ENCODE measurements at regions not wholly inside any gene's neighbourhood (a gene's known extent, or its start where the extent isn't known, plus 50 kb on each side); places are given as distances from the start of the nearest gene placed in this dataset.

DNA sequence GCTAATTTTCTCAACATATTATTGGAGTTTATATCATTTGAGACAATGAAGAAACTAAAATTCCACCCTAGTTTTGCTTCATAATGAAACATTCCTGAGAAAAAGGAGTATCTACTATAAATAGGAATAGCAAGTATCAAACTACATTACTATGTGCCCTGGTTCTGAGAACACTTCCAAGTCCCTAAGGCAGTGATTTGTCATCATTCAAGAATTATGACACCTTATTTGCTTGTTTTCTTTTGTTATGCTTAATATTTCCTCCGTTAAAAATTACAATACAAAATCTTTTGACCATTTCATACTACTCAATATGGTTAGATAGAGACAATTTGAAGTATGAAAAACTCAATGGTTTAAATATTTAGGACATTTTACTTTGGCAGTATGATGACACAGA lies 707.8 kb upstream of the GOLIM4 start:
- no peak overlapping the region for H3K27ac ChIP-seq (ENCODE audit: extremely low read length, insufficient read depth, low read length)
- no peaks in the 10 kb centered on the region for H3K4me1 ChIP-seq (ENCODE audit: insufficient read depth, low read length)
- no peak overlapping the region for H3K4me3 ChIP-seq (replicated peaks in 1 of 3; ENCODE audit: insufficient read depth in 1 of 3, low read depth in 2 of 3, low read length in 3 of 3)
- H3K4me2 ChIP-seq (ENCODE audit: low read depth, low read length) = no peak overlapping the region
- no peak overlapping the region for H3K9ac ChIP-seq (ENCODE audit: insufficient read depth, low read depth, low read length)
- no peak for ATAC-seq
- in situ Hi-C loops (cut with HindIII; ENCODE audit: extremely low pct_ligation_motif_present, low pct_unique_long_range_greater_than_20kb) = no loop called here
- 0% methylated on average over 1 of the region's 1 CpG for WGBS (ENCODE audit: low lambda C conversion rate)
- no peak for DNase-seq (ENCODE audit: low spot score)
- TF ChIP-seq, protein P1, sequence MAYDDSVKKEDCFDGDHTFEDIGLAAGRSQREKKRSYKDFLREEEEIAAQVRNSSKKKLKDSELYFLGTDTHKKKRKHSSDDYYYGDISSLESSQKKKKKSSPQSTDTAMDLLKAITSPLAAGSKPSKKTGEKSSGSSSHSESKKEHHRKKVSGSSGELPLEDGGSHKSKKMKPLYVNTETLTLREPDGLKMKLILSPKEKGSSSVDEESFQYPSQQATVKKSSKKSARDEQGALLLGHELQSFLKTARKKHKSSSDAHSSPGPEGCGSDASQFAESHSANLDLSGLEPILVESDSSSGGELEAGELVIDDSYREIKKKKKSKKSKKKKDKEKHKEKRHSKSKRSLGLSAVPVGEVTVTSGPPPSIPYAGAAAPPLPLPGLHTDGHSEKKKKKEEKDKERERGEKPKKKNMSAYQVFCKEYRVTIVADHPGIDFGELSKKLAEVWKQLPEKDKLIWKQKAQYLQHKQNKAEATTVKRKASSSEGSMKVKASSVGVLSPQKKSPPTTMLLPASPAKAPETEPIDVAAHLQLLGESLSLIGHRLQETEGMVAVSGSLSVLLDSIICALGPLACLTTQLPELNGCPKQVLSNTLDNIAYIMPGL (CRISPR knock-in tag; IDR thresholded peaks at IDR 0.05; ENCODE audit: borderline replicate concordance in 1 of 2, low read depth in 1 of 2) = no peak
- no peak for TF ChIP-seq ISL2 (CRISPR knock-in tag; IDR thresholded peaks at IDR 0.05)
- TF ChIP-seq HOXA3 (CRISPR knock-in tag; IDR thresholded peaks at IDR 0.05) = no peak
- no peak for TF ChIP-seq HIVEP1 (CRISPR knock-in tag; IDR thresholded peaks at IDR 0.05)
- no peak for TF ChIP-seq ZNF598 (CRISPR knock-in tag; IDR thresholded peaks at IDR 0.05; ENCODE audit: borderline replicate concordance)
- TF ChIP-seq MYC (CRISPR knock-in tag; IDR thresholded peaks at IDR 0.05; ENCODE audit: borderline replicate concordance) = no peak
- no peak for TF ChIP-seq ARID5B (CRISPR knock-in tag; IDR thresholded peaks at IDR 0.05)
- no peak for TF ChIP-seq ZNF256 (CRISPR knock-in tag; conservative IDR thresholded peaks at IDR 0.05)
- TF ChIP-seq RBAK (CRISPR knock-in tag; IDR thresholded peaks at IDR 0.05) = no peak
- TF ChIP-seq BRF2 (CRISPR knock-in tag; IDR thresholded peaks at IDR 0.05) = no peak
- no peak for TF ChIP-seq BCL6 (CRISPR knock-in tag; IDR thresholded peaks at IDR 0.05)
- TF ChIP-seq PCBP1 (IDR thresholded peaks at IDR 0.05; ENCODE audit: borderline replicate concordance, low read depth, low read length) = no peak
- no peak for TF ChIP-seq ZNF629 (CRISPR knock-in tag; conservative IDR thresholded peaks at IDR 0.05)
- TF ChIP-seq ZBTB3 (CRISPR knock-in tag; IDR thresholded peaks at IDR 0.05; ENCODE audit: borderline replicate concordance, low read depth) = no peak
- ChIA-PET CTCF (ENCODE audit: low intra/inter-chr PET ratio, low total read pairs) (no interaction called here), POLR2A (no interaction called here)
- no peak overlapping the region for H2AFZ ChIP-seq (ENCODE audit: low read length)
- no peaks in the 10 kb centered on the region for H3K79me2 ChIP-seq (ENCODE audit: insufficient read depth, low read length)
- no peaks in the 10 kb centered on the region for H3K27me3 ChIP-seq (ENCODE audit: control insufficient read depth in 1 of 2, insufficient read depth in 2 of 2, low read length in 2 of 2)
- intact Hi-C loops (cut with micrococcal nuclease; ENCODE audit: unreplicated experiment) = no loop called here
- H3K36me3 ChIP-seq (replicated peaks in 1 of 2; ENCODE audit: control insufficient read depth in 1 of 2, insufficient read depth in 2 of 2, low read length in 2 of 2) = no peaks in the 10 kb centered on the region
- FAIRE-seq = no peak
- H4K20me1 ChIP-seq (ENCODE audit: insufficient read depth, low read length) = no peaks in the 10 kb centered on the region
- BruUV-seq (replicated peaks) = no TSS peak
- no peaks in the 10 kb centered on the region for H3K9me3 ChIP-seq (ENCODE audit: low read length)
